HL-60 (cell line): ENCODE measurements at regions not wholly inside any gene's neighbourhood (a gene's known extent, or its start where the extent isn't known, plus 50 kb on each side); places are given as distances from the start of the nearest gene placed in this dataset.

Experiments
- DNase-seq, 2 experiments: peaks; one replicate each; pipeline ENCODE4 v3.0.0-alpha.2; 2010 to 2020; ENCODE audit warnings: low read depth in 1 of 2, low spot score in 1 of 2
- H3K27ac ChIP-seq: fragments of 250-450 bp; sonication (Bioruptor Pico); replicated peaks from 2 replicates; pipeline ENCODE4 v1.5.1; 2020; ENCODE audit warnings: mild to moderate bottlenecking, moderate library complexity
- H3K27me3 ChIP-seq: fragments of 250-450 bp; sonication (Bioruptor Pico); 2 replicates; pipeline ENCODE4 v1.5.1; 2021; ENCODE audit warnings: mild to moderate bottlenecking, moderate library complexity; ENCODE audit not compliant: insufficient read depth, poor library complexity, severe bottlenecking
- H3K4me3 ChIP-seq: replicated peaks from 2 replicates; pipeline ENCODE4 v1.5.1; 2011; ENCODE audit warnings: mild to moderate bottlenecking, control low read depth, low read length; ENCODE audit not compliant: insufficient read depth
- GABPA ChIP-seq: IDR thresholded peaks from 2 replicates; pipeline ENCODE4 v1.6.1; 2012; ENCODE audit warnings: low read depth
- POLR2AphosphoS5 ChIP-seq: IDR thresholded peaks from 2 replicates; pipeline ENCODE4 v1.6.1; 2012; ENCODE audit warnings: low read depth
- SPI1 ChIP-seq: IDR thresholded peaks from 2 replicates; pipeline ENCODE4 v1.6.1; 2012; ENCODE audit warnings: low read depth, mild to moderate bottlenecking, borderline replicate concordance
- TF ChIP-seq, protein P1 (sequence below): IDR thresholded peaks from one replicate; pipeline ENCODE4 v1.5.1; 2011; ENCODE audit warnings: low read length, control low read depth, inconsistent platforms; ENCODE audit not compliant: insufficient read depth
- TF ChIP-seq, protein P2 (sequence below): IDR thresholded peaks from 2 replicates; pipeline ENCODE4 v1.6.1; 2012; ENCODE audit warnings: low read depth; ENCODE audit not compliant: insufficient replicate concordance

DNA sequence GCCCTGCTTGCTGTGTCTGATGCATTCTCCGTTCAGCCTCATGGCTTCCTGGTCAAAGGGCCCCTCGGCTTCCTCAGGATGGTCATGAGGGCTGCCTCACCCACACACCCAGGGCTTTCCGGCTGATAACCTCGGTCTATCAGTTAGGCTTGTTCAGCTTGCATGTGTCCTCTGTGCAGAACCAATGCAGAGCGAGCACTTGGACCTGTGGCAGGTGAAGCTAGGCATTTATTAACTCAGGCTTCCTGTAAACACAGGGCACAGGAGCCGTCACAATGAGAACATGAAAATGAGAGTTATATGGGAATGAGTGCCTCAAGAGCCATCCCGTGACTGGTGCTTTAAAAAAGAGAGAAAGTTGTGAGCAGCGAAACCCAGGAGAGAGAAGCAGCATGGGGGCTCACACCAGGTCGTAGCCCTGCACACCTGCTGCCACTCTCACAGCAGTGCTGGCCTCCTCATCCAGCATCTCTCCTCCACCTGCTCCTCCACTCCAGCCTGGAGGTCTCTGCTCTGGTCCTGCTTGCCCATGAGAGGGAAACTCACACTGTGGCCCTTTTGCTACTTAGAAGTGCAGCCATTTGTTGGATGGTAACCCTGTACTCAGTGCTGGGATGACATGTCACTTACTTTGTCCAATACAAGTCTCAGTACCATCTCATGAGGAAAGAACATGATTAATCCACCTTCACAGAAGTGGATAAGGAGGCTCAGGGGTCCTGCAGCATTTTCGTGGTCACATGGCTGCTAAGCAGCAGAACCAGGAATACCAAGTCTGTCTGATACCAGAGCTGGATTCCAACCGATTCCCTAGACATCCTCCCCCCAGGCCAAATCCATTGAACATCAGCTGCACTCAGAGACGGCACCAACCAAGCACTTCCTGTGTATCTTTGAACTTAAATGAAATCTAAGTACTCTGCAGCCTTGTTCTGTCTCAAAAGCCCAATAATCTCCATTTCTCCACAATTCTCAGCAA is 50.5 kb upstream of the IRS2 start:
- TF ChIP-seq GABPA (no peak), SPI1 (no peak), POLR2AphosphoS5 (no peak)
- TF ChIP-seq, protein P1, sequence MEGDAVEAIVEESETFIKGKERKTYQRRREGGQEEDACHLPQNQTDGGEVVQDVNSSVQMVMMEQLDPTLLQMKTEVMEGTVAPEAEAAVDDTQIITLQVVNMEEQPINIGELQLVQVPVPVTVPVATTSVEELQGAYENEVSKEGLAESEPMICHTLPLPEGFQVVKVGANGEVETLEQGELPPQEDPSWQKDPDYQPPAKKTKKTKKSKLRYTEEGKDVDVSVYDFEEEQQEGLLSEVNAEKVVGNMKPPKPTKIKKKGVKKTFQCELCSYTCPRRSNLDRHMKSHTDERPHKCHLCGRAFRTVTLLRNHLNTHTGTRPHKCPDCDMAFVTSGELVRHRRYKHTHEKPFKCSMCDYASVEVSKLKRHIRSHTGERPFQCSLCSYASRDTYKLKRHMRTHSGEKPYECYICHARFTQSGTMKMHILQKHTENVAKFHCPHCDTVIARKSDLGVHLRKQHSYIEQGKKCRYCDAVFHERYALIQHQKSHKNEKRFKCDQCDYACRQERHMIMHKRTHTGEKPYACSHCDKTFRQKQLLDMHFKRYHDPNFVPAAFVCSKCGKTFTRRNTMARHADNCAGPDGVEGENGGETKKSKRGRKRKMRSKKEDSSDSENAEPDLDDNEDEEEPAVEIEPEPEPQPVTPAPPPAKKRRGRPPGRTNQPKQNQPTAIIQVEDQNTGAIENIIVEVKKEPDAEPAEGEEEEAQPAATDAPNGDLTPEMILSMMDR, result no peak
- TF ChIP-seq, protein P2, sequence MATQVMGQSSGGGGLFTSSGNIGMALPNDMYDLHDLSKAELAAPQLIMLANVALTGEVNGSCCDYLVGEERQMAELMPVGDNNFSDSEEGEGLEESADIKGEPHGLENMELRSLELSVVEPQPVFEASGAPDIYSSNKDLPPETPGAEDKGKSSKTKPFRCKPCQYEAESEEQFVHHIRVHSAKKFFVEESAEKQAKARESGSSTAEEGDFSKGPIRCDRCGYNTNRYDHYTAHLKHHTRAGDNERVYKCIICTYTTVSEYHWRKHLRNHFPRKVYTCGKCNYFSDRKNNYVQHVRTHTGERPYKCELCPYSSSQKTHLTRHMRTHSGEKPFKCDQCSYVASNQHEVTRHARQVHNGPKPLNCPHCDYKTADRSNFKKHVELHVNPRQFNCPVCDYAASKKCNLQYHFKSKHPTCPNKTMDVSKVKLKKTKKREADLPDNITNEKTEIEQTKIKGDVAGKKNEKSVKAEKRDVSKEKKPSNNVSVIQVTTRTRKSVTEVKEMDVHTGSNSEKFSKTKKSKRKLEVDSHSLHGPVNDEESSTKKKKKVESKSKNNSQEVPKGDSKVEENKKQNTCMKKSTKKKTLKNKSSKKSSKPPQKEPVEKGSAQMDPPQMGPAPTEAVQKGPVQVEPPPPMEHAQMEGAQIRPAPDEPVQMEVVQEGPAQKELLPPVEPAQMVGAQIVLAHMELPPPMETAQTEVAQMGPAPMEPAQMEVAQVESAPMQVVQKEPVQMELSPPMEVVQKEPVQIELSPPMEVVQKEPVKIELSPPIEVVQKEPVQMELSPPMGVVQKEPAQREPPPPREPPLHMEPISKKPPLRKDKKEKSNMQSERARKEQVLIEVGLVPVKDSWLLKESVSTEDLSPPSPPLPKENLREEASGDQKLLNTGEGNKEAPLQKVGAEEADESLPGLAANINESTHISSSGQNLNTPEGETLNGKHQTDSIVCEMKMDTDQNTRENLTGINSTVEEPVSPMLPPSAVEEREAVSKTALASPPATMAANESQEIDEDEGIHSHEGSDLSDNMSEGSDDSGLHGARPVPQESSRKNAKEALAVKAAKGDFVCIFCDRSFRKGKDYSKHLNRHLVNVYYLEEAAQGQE, result no peak

More for the DNA sequence above, 50.5 kb upstream of the IRS2 start:
- H3K27me3 ChIP-seq, result peaks cover 1% of the 10 kb centered on the region
- H3K27ac ChIP-seq, result no peak overlapping the region
- no peak overlapping the region for H3K4me3 ChIP-seq
- DNase-seq, result no peak
